Anterior cingulate cortex (tissue), 58 donors: ENCODE measurements at regions not wholly inside any gene's neighbourhood (a gene's known extent, or its start where the extent isn't known, plus 50 kb on each side); places are given as distances from the start of the nearest gene placed in this dataset.
"Not testable (repeated sequence)": the region's sequence is repeated elsewhere in the genome, so short reads cannot be mapped to it uniquely, and the experiment has no call there.

Experiments
- DNase-seq, 58 donors: peaks; one replicate each; lab custom pipeline; 2025; lab: John Stamatoyannopoulos, UW

DNA sequence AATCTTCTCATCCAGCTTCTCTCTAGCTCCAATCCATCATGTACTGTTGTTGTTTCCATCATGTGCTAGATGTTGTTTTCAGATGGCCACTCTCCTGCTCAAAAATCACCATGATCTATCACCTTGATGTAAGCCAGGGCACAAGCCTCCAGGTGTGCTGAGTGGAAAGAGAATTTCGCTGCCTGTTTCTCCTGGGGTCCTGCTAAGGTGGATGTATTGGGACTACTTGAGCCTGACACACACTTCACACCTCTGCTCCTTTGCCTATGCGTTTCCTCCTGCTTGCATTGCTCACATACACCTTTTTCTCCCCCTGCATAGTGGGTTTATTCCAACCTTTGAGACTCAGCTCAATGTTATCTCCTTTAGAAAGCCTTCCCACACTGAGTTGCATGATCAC is 287.6 kb downstream of the CYRIA start:
- DNase-seq = no peak

- no peak for DNase-seq
These were observed 289.7 kb downstream of the CYRIA start for GRCh38 chr2:16375981-16376380.

DNA sequence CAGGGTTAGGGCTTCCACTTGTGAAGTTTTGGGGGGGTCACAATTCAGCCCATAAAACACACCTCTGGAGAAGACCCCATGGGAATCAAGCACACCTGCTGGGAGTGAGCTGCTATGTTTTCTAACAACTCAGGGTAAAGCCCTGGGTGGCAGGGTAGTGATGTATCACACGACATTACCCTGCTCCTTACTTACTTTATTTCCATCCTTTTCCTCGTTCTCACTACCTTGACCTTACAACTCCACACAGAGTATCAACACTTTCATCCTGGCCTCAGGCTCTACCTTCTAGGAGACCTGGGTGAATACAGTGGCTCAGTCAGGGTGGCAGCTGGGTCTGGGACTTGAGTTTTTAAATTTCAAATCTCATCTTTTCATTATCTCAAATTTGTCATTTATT is 290.3 kb downstream of the CYRIA start:
- no peak for DNase-seq

DNA sequence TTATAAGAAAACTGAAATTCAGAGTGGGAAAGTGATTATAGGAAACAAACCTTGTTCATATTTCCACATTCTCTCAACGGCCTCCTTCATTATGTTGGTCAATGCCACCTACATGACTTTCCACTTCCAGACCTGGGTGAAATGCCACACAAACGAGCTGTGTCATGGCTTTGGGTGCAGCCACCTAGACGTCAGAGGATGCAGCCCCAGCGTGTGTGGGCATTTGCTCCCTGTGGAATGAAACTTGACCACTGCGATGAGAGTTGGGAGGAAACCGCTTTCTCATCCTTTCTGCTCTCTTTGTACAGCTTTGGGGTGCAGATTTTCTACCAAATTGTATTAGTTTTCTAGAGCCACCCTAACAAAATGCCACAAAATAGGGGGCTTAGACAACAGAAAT is 291.0 kb downstream of the CYRIA start:
- DNase-seq = no peak

GRCh38 chr2:16373341-16373740 is 292.3 kb downstream of the CYRIA start:
- DNase-seq = no peak

- DNase-seq = no peak
These were observed 293.9 kb downstream of the CYRIA start for GRCh38 chr2:16371751-16372150.

DNA sequence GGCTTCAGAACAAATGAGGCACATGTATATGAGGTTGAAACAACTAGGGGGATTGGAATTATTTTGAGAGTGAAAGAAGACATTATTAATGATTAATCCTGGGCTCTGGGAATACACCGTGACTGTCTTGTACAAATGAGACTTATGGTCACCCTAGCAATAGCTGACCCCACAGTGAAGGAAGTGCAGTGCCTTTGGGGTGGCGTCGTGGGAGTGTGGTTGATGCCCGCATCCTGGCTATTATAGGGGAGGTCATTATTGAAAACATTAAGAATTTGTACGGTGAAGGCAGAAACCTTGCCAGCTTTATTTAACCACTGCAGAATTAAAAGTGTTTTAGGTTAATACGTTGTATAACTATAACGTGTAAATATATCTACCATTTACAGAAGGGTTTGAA is 296.7 kb downstream of the CYRIA start:
- no peak for DNase-seq

DNA sequence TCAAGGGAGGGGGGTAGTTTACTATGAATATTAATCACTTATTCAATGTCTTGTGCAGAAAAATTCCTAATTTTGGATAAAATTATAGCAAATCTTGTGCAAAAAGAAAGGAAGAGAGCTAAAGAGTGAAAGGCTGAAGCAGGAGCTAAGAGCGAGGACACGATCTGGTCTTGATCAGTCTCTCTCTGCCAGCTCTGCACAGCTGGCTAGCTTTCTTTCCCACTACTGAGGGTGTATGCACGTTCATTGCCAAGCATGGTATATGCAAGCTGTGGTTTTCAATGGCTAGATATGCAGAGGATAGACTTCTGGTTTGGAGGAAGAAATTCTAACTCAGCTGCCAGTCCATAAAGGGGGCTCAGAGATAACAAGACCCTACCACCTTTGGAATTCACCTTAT is 297.3 kb downstream of the CYRIA start:
- DNase-seq = no peak

DNA sequence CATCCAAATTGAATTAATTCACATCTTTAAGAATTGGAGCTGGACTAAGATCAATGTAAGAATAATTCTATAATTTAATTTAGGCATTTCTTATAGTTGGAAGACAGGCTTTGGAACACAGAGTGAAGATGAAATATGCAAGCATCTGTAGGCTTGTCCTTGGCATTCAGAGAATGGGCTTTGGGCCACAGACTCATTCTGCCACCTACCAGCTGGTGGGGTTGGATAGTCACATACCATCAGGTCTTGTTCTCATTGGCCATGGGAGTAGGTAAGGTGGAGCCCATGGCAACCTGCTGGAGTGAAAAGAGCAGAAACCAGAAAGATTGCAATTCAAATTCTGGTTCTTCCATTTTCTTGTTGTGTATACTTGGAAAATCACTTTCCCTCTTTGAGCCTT is 300.3 kb downstream of the CYRIA start:
- DNase-seq = peak in 12 of 58 donors; percentile 0 to 36 (median 10)

- no peak for DNase-seq
These were observed 302.1 kb downstream of the CYRIA start for GRCh38 chr2:16363581-16363980.

- no peak for DNase-seq
These were observed 303.0 kb downstream of the CYRIA start for GRCh38 chr2:16362611-16363010.

- DNase-seq = no peak
These were observed 304.2 kb downstream of the CYRIA start for GRCh38 chr2:16361261-16361995.

- no peak for DNase-seq
These were observed 305.7 kb downstream of the CYRIA start for GRCh38 chr2:16359961-16360360.

DNA sequence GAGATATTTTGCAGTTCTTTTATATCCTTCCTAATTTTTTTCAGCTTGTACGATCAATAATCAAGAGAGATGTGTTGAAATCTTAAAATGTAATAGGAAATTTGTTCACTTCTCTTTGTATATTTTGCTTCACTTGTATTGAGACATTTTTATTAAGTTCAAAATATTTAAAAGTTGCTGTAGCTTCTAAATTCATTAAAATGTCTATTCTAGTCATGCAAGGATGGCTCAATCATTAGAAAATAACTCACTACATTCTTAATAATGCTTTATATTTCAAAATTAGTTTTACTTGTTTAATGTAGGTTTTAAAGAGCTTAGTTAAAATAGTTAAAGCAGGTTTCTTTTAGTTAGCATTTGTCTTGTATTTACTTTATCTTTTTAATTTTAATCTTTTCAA is 308.4 kb downstream of the CYRIA start:
- DNase-seq = no peak

DNA sequence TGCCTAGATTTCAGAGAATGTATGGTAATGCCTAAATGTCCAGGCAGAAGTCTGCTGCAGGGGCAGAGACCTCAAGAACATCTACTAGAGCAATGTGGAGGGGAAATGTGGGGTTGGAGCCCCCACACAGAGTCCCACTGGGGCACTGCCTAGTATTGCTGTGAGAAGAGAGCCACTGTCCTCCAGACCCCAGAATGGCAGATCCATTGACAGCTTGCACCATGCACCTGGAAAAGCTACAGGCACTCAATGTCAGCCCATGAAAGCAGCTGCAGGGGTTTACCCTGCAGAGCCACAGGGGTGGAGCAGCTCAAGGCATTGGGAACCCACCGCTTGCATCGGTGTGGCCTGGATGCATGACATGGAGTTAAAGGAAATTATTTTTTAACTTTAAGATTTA is 314.1 kb downstream of the CYRIA start:
- DNase-seq = no peak

DNA sequence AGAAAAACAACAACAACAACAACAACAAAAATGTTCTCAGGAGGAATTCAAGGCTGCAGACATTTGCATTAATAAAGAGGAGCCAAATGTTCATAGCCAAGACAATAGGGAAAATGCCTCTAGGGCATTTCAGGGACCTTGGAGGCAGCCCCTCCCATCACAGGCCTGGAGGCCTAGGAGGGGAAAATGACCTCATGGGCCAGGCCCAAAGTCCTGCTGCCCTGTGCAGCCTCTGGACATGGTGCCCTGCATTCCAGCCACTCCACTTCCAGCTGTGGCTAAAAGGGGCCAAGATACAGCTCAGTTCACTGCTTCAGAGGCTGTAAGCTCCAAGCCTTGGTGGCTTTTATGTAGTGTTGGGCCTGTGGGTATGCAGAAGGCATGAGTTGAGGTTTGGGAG is 314.5 kb downstream of the CYRIA start:
- no peak for DNase-seq

GRCh38 chr2:16350211-16350610 is 315.4 kb downstream of the CYRIA start:
- DNase-seq = no peak

GRCh38 chr2:16349811-16350210 is 315.8 kb downstream of the CYRIA start:
- DNase-seq = no peak

- DNase-seq = no peak
These were observed 316.7 kb downstream of the CYRIA start for GRCh38 chr2:16348821-16349515.

DNA sequence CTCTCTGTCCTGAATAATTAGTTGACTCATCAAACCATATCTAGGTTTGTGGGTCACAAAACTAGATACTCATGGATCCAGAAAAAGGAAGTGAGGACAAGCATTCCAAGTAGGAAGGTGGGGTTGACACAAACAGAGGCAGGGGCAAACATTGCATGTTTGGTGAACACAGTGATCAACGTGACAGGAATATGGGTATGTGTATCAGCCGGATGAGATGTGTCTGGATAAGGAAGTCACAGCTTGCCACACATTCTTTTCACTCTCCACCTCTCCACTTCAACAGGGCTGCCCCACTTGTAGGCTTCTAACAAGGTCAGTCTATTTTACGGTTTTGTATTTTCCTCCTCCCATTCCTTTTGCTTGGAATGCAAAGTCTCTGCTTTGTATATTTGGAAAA is 319.0 kb downstream of the CYRIA start:
- no peak for DNase-seq

- DNase-seq = not testable (repeated sequence)
These were observed 320.4 kb downstream of the CYRIA start for GRCh38 chr2:16345231-16345630.

GRCh38 chr2:16339206-16339605 is 326.4 kb downstream of the CYRIA start:
- DNase-seq = no peak
